H54 (cell line): ENCODE measurements at regions not wholly inside any gene's neighbourhood (a gene's known extent, or its start where the extent isn't known, plus 50 kb on each side); places are given as distances from the start of the nearest gene placed in this dataset.

ENCODE experiments used
- DNase-seq: peaks from one replicate; pipeline ENCODE4 v3.0.0; 2011; ENCODE audit warnings: low spot score, mixed read lengths; ENCODE audit not compliant: insufficient read length
- FAIRE-seq: peaks from 3 replicates; lab custom pipeline; 2011; peaks lifted over from hg19 to GRCh38; lab: Jason Lieb, UNC
- POLR2A ChIP-seq: IDR thresholded peaks from 2 replicates; pipeline ENCODE4 v1.6.1; 2011; ENCODE audit warnings: low read depth, mild to moderate bottlenecking, low read length

- FAIRE-seq, result no peak
- DNase-seq, result no peak
- no peak for TF ChIP-seq POLR2A
These were observed 213.6 kb upstream of the CELF4 start for GRCh38 chr18:37779220-37779619.

DNA sequence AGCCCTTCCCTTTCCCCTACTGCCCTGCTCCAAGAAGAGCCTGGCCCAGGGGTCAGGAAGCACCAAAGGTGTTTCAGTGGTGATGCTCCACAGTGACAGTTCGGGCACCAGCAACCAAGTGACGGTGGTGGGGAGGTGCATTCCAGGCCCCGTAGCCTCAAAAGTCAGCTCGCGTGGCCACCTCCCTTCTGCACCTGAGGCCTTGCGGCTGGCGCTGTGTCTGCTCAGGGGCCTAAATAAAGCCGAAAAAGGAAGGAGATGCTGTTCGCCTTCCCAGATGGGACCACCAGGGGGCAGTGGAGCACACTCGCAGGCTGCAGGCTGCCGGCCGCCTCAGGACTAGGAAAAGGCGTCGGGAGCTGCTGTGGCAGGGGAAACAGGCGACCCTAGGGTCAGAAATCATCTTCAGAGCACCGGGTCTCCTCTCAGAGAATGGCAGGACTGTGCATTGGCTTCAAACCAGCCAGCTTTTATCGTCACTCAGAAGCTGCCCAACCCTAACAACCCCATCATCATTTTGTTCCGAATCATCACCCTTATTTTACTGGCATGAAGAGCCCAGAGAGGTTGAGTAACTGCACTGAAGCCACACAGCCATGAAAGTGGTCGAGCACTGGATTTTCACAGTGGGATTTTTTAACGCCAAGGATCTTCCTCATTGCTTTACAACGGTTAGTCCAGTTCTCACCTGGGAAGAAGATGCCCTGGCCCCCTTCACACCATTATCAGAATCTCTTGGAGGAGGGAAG is 213.0 kb upstream of the CELF4 start:
- no peak for TF ChIP-seq POLR2A
- FAIRE-seq (no peak), DNase-seq (peak; percentile 29)

DNA sequence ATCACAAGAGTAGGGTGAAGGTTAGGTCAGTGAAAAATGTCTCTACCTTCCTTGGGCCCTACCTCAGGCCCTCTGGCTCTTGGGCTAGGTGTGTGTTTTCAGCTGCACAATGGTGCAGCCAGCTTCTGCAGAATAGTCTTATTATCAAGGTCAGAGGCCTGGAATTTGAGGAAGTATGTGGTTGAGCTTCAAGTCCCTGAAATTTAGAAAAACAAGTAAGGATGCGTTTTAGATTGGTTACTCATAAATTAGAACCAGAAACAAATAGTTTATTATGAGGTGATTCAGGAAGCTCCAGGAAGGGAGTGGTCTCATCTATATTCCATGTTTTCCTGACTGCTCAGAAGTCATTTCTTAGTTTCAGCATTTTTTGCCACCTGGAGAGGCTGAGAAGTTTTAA is 204.2 kb upstream of the CELF4 start:
- FAIRE-seq (no peak), DNase-seq (no peak)
- TF ChIP-seq POLR2A, result no peak

DNA sequence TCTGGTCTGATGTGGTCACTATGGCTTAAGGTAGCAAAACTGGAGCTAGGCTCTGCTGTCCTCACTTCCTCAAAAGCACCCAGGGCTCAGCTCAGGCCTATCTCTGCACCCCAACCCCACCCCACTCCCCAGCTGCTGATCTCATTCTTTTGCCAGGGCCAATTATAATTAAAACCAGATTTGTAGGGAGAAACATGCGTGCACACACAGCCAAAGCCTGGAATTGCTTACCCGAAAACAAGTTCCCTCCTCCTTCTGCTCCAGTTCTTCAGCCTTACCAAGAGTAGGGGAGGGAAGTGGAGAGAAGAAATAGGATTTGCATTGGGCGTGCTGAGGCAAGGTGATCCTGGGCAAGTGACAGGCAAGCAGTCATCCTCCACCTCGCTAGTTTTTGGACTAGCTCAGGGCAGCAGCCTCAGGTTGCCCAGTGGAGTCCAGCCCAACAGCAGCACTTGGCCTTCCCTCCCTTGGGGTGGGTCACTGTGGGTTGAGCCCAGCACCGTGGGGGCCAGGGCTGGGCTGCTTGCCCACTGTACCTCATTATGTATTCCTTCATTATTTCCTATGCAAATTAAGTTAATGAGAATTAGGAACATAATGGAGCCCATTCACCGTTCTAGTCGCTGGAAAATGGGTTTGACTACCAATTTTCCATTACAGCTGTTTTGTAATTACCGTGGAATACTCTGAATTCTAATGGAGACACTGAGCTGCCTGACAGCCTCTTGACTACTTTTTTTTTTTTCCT is 199.1 kb upstream of the CELF4 start:
- no peak for TF ChIP-seq POLR2A
- DNase-seq (no peak), FAIRE-seq (no peak)

DNA sequence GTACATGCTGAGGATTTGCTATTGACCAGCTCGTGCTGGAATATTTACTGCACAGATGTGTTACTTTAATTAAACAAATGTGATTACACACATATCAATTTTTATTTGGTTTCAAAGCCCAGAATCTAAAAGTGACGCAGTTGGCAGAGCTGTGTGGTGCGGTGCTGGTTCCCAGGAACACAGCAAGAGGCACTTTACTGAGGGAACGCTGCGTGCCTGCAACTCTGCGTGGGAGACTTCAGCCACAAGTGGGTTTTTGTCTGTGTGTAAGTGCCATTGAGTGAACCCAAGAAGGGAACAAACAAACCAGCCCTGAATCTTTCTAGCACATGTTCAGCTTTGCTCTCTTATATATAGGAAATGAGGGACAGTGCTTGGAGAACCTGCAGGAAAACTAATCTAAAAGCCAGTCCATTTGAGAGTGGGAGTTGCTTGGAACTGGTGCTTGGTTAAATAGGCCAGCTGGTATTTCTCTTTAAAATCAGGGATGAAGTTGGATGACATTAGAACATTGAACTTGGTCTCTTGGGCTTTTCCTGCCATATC is 196.6 kb upstream of the CELF4 start:
- no peak for FAIRE-seq
- no peak for TF ChIP-seq POLR2A

DNA sequence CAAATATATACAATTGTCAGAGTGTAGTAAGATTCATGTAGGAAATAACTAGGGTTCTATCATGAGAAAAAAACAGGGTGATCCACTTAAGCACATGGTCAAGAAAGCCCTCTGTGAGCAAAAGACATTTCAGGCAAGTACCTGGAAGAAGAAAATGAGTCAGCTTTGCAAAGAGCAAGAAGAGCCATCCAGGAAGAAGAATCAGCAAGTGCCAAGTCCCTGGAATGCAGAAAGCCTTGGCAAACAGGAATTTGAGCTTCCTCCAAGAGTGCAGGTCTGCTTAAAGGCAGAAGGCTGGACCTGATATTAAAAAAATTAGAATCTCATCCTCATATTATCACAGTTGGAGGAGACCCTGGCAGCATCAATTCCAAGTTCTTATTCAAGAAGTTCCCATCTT is 188.5 kb upstream of the CELF4 start:
- TF ChIP-seq POLR2A, result no peak
- DNase-seq, result no peak
- no peak for FAIRE-seq

More for the DNA sequence above, 196.6 kb upstream of the CELF4 start:
- no peak for DNase-seq

GRCh38 chr18:37742436-37742835 is 176.8 kb upstream of the CELF4 start:
- DNase-seq (no peak), FAIRE-seq (no peak)
- TF ChIP-seq POLR2A, result no peak

GRCh38 chr18:37741032-37741623 is 175.5 kb upstream of the CELF4 start:
- no peak for FAIRE-seq
- TF ChIP-seq POLR2A, result no peak

DNA sequence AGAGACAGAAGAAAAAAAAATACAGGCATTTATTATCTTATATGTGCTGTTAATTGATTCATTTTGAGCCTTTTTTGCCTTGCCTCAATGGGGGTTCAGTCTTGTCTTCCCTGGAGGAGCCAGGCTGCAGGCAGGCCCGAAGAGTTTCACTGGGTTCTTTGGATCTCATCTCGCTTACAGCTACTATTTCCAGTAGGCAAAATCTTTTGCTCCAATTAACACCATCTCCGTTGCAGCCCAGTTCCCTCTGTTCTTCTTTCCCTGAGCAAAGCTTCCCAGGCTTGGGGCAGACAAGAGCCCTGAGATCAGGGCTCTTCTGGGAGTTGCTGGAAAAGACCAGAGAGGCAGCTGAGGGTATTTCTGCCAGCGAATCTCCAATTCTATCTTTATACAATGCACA is 168.8 kb upstream of the CELF4 start:
- TF ChIP-seq POLR2A, result no peak
- FAIRE-seq, result no peak
- no peak for DNase-seq

More at GRCh38 chr18:37741032-37741623, 175.5 kb upstream of the CELF4 start:
- DNase-seq, result no peak

DNA sequence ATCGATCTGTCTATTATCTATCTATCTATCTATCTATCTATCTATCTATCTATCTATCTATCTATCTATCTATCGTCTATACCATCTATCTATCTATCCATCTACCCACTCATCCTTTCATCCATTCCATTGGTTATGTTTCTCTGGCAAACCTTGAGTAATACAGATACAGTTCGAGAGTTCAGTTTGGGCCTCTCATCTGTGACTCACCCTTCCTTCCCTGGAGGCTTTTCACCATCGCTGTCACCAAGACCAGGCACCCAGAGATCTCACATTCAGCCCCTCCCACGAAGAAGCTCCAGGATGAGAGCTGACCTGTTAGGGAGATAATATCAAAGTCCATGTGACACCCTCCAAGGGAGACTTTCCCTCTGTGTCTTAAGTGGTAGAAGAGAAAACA is 164.1 kb upstream of the CELF4 start:
- no peak for FAIRE-seq
- TF ChIP-seq POLR2A, result no peak
- DNase-seq, result no peak

DNA sequence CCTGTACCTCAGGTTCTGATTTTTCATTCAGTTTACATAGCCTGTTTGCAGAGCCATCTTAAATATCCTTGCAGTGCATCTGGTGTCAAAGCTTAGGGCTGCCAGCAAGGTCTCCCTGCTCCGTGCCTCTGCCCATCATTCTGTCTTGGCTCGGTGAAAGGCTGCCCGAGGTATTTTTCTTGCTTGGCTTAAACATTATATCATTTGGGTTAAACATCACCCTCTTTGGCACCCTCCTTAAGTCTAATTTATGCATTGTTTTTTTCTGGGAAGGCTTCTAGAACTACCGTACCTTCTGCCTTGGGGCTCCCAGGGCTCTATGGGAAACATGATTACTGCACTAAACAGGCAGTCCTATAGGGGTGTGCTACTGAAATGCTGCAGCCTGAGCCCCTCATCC is 158.6 kb upstream of the CELF4 start:
- no peak for TF ChIP-seq POLR2A
- no peak for DNase-seq
- no peak for FAIRE-seq

- FAIRE-seq, result no peak
- TF ChIP-seq POLR2A, result no peak
- DNase-seq, result no peak
These were observed 156.2 kb upstream of the CELF4 start for GRCh38 chr18:37721544-37722522.

GRCh38 chr18:37720663-37721062 is 155.1 kb upstream of the CELF4 start:
- no peak for TF ChIP-seq POLR2A
- DNase-seq (no peak), FAIRE-seq (no peak)
